Naive thymus-derived CD4-positive, alpha-beta T cell (primary cell): ENCODE measurements at regions not wholly inside any gene's neighbourhood (a gene's known extent, or its start where the extent isn't known, plus 50 kb on each side); places are given as distances from the start of the nearest gene placed in this dataset.

Experiments
- ATAC-seq: fragments of 150-1000 bp; cut with Tn5 transposase; 2 replicates; pipeline ENCODE4 v1.10.0; 2021; ENCODE audit warnings: mild to moderate bottlenecking, moderate library complexity
- CTCF ChIA-PET: fragments of 350-600 bp; sonication (Branson Sonifier 250); formaldehyde crosslinking; loops from one replicate; lab custom pipeline; 2021; ENCODE audit warnings: antibody characterized with exemption; lab: Charles Lee
- POLR2A ChIA-PET: fragments of 350-600 bp; sonication (Branson Sonifier 250); formaldehyde crosslinking; loops from one replicate; lab custom pipeline; 2021; ENCODE audit warnings: antibody characterized with exemption, inconsistent platforms; lab: Charles Lee
- DNase-seq, 9 donors: peaks; one replicate each; pipeline versions ENCODE4 v3.0.0 to v3.0.0-alpha.2; 2020 to 2022; ENCODE audit warnings: mixed read lengths in 1 of 9
- H3K27ac ChIP-seq: one replicate; pipeline ENCODE4 v1.7.0; 2013; ENCODE audit warnings: mild to moderate bottlenecking, low read depth, low read length, moderate library complexity
- H3K27me3 ChIP-seq, 2 donors: one replicate each; pipeline ENCODE4 v1.7.0; 2013; ENCODE audit warnings: low read length in 2 of 2, mild to moderate bottlenecking in 2 of 2, moderate library complexity in 2 of 2; ENCODE audit not compliant: control insufficient read depth in 2 of 2, insufficient read depth in 2 of 2
- H3K36me3 ChIP-seq, 3 experiments: 1 replicate in 2 of 3; 2 replicates in 1 of 3; pipeline ENCODE4 v1.7.0; 2013; ENCODE audit warnings: low read length in 3 of 3, mild to moderate bottlenecking in 3 of 3, moderate library complexity in 1 of 3; ENCODE audit not compliant: insufficient read depth in 3 of 3, control insufficient read depth in 2 of 3
- H3K4me1 ChIP-seq, 2 donors: one replicate each; pipeline ENCODE4 v1.7.0; 2013; ENCODE audit warnings: low read length in 2 of 2, mild to moderate bottlenecking in 2 of 2, moderate library complexity in 1 of 2; ENCODE audit not compliant: control insufficient read depth in 2 of 2, insufficient read depth in 2 of 2
- H3K4me3 ChIP-seq: 2 replicates; pipeline ENCODE4 v1.7.0; 2013; ENCODE audit warnings: mild to moderate bottlenecking, low read length
- H3K9me3 ChIP-seq, 3 experiments: 1 replicate in 2 of 3; 2 replicates in 1 of 3; pipeline ENCODE4 v1.7.0; 2013; ENCODE audit warnings: low read length in 3 of 3; ENCODE audit not compliant: control insufficient read depth in 2 of 3
- H3K27ac Mint-ChIP-seq, 9 donors: one replicate each; pipeline ENCODE4 v1.8.0; 2020 to 2022; ENCODE audit warnings: mixed read lengths in 9 of 9, mild to moderate bottlenecking in 8 of 9, moderate library complexity in 5 of 9, inconsistent platforms in 2 of 9
- H3K27me3 Mint-ChIP-seq, 5 donors: one replicate each; pipeline ENCODE4 v1.8.0; 2021 to 2022; ENCODE audit warnings: mixed read lengths in 5 of 5, mild to moderate bottlenecking in 1 of 5
- H3K36me3 Mint-ChIP-seq, 5 donors: one replicate each; pipeline ENCODE4 v1.8.0; 2020 to 2022; ENCODE audit warnings: mixed read lengths in 5 of 5, mild to moderate bottlenecking in 3 of 5, inconsistent platforms in 1 of 5
- H3K4me1 Mint-ChIP-seq, 7 donors: one replicate each; pipeline ENCODE4 v1.8.0; 2020 to 2022; ENCODE audit warnings: mixed read lengths in 7 of 7, mild to moderate bottlenecking in 3 of 7, inconsistent platforms in 1 of 7
- H3K4me3 Mint-ChIP-seq, 10 donors: one replicate each; pipeline ENCODE4 v1.8.0; 2020 to 2022; ENCODE audit warnings: mild to moderate bottlenecking in 10 of 10, mixed read lengths in 10 of 10, moderate library complexity in 6 of 10, inconsistent platforms in 2 of 10
- H3K9me3 Mint-ChIP-seq, 11 donors: one replicate each; pipeline ENCODE4 v1.8.0; 2020 to 2022; ENCODE audit warnings: mixed read lengths in 11 of 11, mild to moderate bottlenecking in 4 of 11, inconsistent platforms in 1 of 11, moderate library complexity in 1 of 11
- intact Hi-C, 2 donors: fragments of 100-400 bp; cut with micrococcal nuclease; formaldehyde crosslinking; loops; one replicate each; pipeline ENCODE4 v1.15.1; 2023

- no peaks in the 10 kb centered on the region for H3K9me3 ChIP-seq
- H3K4me3 ChIP-seq, result no peak overlapping the region
- H3K27me3 ChIP-seq, result no peaks in the 10 kb centered on the region
- Mint-ChIP-seq H3K9me3 (peaks cover 0 to 7% (median under 1%) of the 10 kb centered on the region in 11 donors), H3K4me1 (no peaks in the 10 kb centered on the region), H3K27ac (no peak overlapping the region), H3K27me3 (no peaks in the 10 kb centered on the region), H3K4me3 (no peak overlapping the region), H3K36me3 (no peaks in the 10 kb centered on the region)
- ChIA-PET POLR2A (no interaction called here), CTCF (no interaction called here)
- no peaks in the 10 kb centered on the region for H3K36me3 ChIP-seq
- intact Hi-C loops, result no loop called here
- DNase-seq (no peak), ATAC-seq (no peak)
- no peak overlapping the region for H3K27ac ChIP-seq
- H3K4me1 ChIP-seq, result no peaks in the 10 kb centered on the region
Measured at GRCh38 chr2:153169609-153170008, 309.0 kb downstream of the RPRM start.

- Mint-ChIP-seq H3K4me3 (no peak overlapping the region), H3K4me1 (no peaks in the 10 kb centered on the region), H3K9me3 (peaks cover 0 to 4% (median 0%) of the 10 kb centered on the region in 11 donors), H3K27ac (no peak overlapping the region), H3K27me3 (peaks cover 0 to 5% (median 0%) of the 10 kb centered on the region in 5 donors), H3K36me3 (no peaks in the 10 kb centered on the region)
- ChIA-PET POLR2A (no interaction called here), CTCF (no interaction called here)
- H3K4me1 ChIP-seq, result no peaks in the 10 kb centered on the region
- H3K4me3 ChIP-seq, result no peak overlapping the region
- intact Hi-C loops, result no loop called here
- H3K27ac ChIP-seq, result no peak overlapping the region
- no peaks in the 10 kb centered on the region for H3K36me3 ChIP-seq
- no peaks in the 10 kb centered on the region for H3K27me3 ChIP-seq
- no peak for ATAC-seq
- no peaks in the 10 kb centered on the region for H3K9me3 ChIP-seq
- no peak for DNase-seq
Measured at GRCh38 chr2:153165021-153165420, 313.5 kb downstream of the RPRM start.

- Mint-ChIP-seq H3K4me3 (no peak overlapping the region), H3K4me1 (no peaks in the 10 kb centered on the region), H3K9me3 (peaks cover 0 to 4% (median 0%) of the 10 kb centered on the region in 11 donors), H3K27ac (no peak overlapping the region), H3K27me3 (peaks cover 0 to 5% (median 0%) of the 10 kb centered on the region in 5 donors), H3K36me3 (no peaks in the 10 kb centered on the region)
- Histone ChIP-seq H3K9me3 (no peaks in the 10 kb centered on the region), H3K36me3 (no peaks in the 10 kb centered on the region), H3K4me3 (no peak overlapping the region), H3K27ac (no peak overlapping the region), H3K4me1 (no peaks in the 10 kb centered on the region), H3K27me3 (no peaks in the 10 kb centered on the region)
- DNase-seq, result no peak
- ATAC-seq, result no peak
- ChIA-PET POLR2A (no interaction called here), CTCF (no interaction called here)
- intact Hi-C loops, result loop anchor here in 1 of 2 donors (1.0 kb wide), 1 partner anchor 356 kb away; no protein-coding TSS in a partner anchor
Measured at GRCh38 chr2:153163055-153163454, 315.5 kb downstream of the RPRM start.

GRCh38 chr2:153156743-153157142, 321.8 kb downstream of the RPRM start:
- CTCF ChIA-PET, result no interaction called here
- ATAC-seq (no peak), DNase-seq (no peak)
- POLR2A ChIA-PET, result no interaction called here
- H3K4me1 Mint-ChIP-seq, result no peaks in the 10 kb centered on the region
- H3K27ac Mint-ChIP-seq, result no peak overlapping the region
- Histone ChIP-seq H3K9me3 (no peaks in the 10 kb centered on the region), H3K4me1 (no peaks in the 10 kb centered on the region), H3K27ac (no peak overlapping the region), H3K27me3 (no peaks in the 10 kb centered on the region), H3K4me3 (no peak overlapping the region), H3K36me3 (no peaks in the 10 kb centered on the region)
- intact Hi-C loops, result no loop called here
- H3K9me3 Mint-ChIP-seq, result peaks cover 0 to 24% (median 8%) of the 10 kb centered on the region in 11 donors
- H3K4me3 Mint-ChIP-seq, result no peak overlapping the region
- H3K36me3 Mint-ChIP-seq, result peaks cover 0 to 3% (median 0%) of the 10 kb centered on the region in 5 donors
- H3K27me3 Mint-ChIP-seq, result peaks cover 0 to 12% (median 6%) of the 10 kb centered on the region in 5 donors

- Mint-ChIP-seq H3K36me3 (peaks cover 0 to 3% (median 0%) of the 10 kb centered on the region in 5 donors), H3K4me1 (no peaks in the 10 kb centered on the region), H3K4me3 (no peak overlapping the region), H3K27me3 (peaks cover 0 to 10% (median 6%) of the 10 kb centered on the region in 5 donors), H3K27ac (no peak overlapping the region), H3K9me3 (peaks cover 0 to 27% (median 9%) of the 10 kb centered on the region in 11 donors)
- Histone ChIP-seq H3K4me3 (no peak overlapping the region), H3K36me3 (no peaks in the 10 kb centered on the region), H3K9me3 (no peaks in the 10 kb centered on the region), H3K27me3 (no peaks in the 10 kb centered on the region), H3K4me1 (no peaks in the 10 kb centered on the region), H3K27ac (no peak overlapping the region)
- intact Hi-C loops, result no loop called here
- ChIA-PET POLR2A (no interaction called here), CTCF (no interaction called here)
- ATAC-seq (no peak), DNase-seq (no peak)
Measured at GRCh38 chr2:153152036-153152435, 326.5 kb downstream of the RPRM start.

- no peaks in the 10 kb centered on the region for H3K4me1 ChIP-seq
- H3K4me3 ChIP-seq, result no peak overlapping the region
- intact Hi-C loops, result no loop called here
- H3K4me1 Mint-ChIP-seq, result no peaks in the 10 kb centered on the region
- ATAC-seq (no peak), DNase-seq (no peak)
- POLR2A ChIA-PET, result no interaction called here
- H3K36me3 ChIP-seq, result no peaks in the 10 kb centered on the region
- no peaks in the 10 kb centered on the region for H3K9me3 ChIP-seq
- CTCF ChIA-PET, result no interaction called here
- no peaks in the 10 kb centered on the region for H3K27me3 ChIP-seq
- no peaks in the 10 kb centered on the region for H3K36me3 Mint-ChIP-seq
- H3K4me3 Mint-ChIP-seq, result no peak overlapping the region
- H3K27me3 Mint-ChIP-seq, result no peaks in the 10 kb centered on the region
- no peak overlapping the region for H3K27ac ChIP-seq
- H3K9me3 Mint-ChIP-seq, result peaks cover 0 to 13% (median 0%) of the 10 kb centered on the region in 11 donors
- no peak overlapping the region for H3K27ac Mint-ChIP-seq
Measured at GRCh38 chr2:153145470-153145978, 333.0 kb downstream of the RPRM start.

GRCh38 chr2:153143540-153143939, 335.0 kb downstream of the RPRM start:
- Histone ChIP-seq H3K4me1 (no peaks in the 10 kb centered on the region), H3K4me3 (no peak overlapping the region), H3K9me3 (no peaks in the 10 kb centered on the region), H3K27ac (no peak overlapping the region), H3K36me3 (no peaks in the 10 kb centered on the region), H3K27me3 (no peaks in the 10 kb centered on the region)
- DNase-seq (no peak), ATAC-seq (no peak)
- no peaks in the 10 kb centered on the region for H3K4me1 Mint-ChIP-seq
- no peak overlapping the region for H3K27ac Mint-ChIP-seq
- ChIA-PET POLR2A (no interaction called here), CTCF (no interaction called here)
- no peaks in the 10 kb centered on the region for H3K27me3 Mint-ChIP-seq
- no peaks in the 10 kb centered on the region for H3K36me3 Mint-ChIP-seq
- no peak overlapping the region for H3K4me3 Mint-ChIP-seq
- intact Hi-C loops, result no loop called here
- H3K9me3 Mint-ChIP-seq, result peaks cover 0 to 18% (median 0%) of the 10 kb centered on the region in 11 donors
